ENCODE measurements at regions not wholly inside any gene's neighbourhood (a gene's known extent, or its start where the extent isn't known, plus 50 kb on each side); places are given as distances from the start of the nearest gene placed in this dataset.

- no peak for TF ChIP-seq CTCF (IDR thresholded peaks at IDR 0.05)
- H3K4me1 Mint-ChIP-seq (ENCODE audit: low read depth): no peaks in the 10 kb centered on the region
- no peaks in the 10 kb centered on the region for H3K9me3 Mint-ChIP-seq (ENCODE audit: low read depth)
- H3K27me3 Mint-ChIP-seq (ENCODE audit: low read depth): no peaks in the 10 kb centered on the region
- H3K27ac Mint-ChIP-seq (ENCODE audit: unreplicated experiment): no peak overlapping the region
- no peaks in the 10 kb centered on the region for H3K36me3 Mint-ChIP-seq (ENCODE audit: low read depth)
- H3K4me3 Mint-ChIP-seq (ENCODE audit: unreplicated experiment): no peak overlapping the region
- no peak for DNase-seq (ENCODE audit: low spot score)
Observed at GRCh38 chr12:91793676-91794075, 352.0 kb downstream of the BTG1 start.

- no peak for DNase-seq (ENCODE audit: low spot score)
- Mint-ChIP-seq H3K9me3 (ENCODE audit: low read depth) (no peaks in the 10 kb centered on the region), H3K27me3 (ENCODE audit: low read depth) (no peaks in the 10 kb centered on the region), H3K4me1 (ENCODE audit: low read depth) (no peaks in the 10 kb centered on the region), H3K27ac (ENCODE audit: unreplicated experiment) (no peak overlapping the region), H3K4me3 (ENCODE audit: unreplicated experiment) (no peak overlapping the region), H3K36me3 (ENCODE audit: low read depth) (no peaks in the 10 kb centered on the region)
- TF ChIP-seq CTCF (IDR thresholded peaks at IDR 0.05): no peak
Observed at GRCh38 chr12:91792597-91792996, 353.0 kb downstream of the BTG1 start.

- H3K9me3 Mint-ChIP-seq (ENCODE audit: low read depth): no peaks in the 10 kb centered on the region
- H3K4me3 Mint-ChIP-seq (ENCODE audit: unreplicated experiment): no peak overlapping the region
- no peak for DNase-seq (ENCODE audit: low spot score)
- no peak overlapping the region for H3K27ac Mint-ChIP-seq (ENCODE audit: unreplicated experiment)
- no peaks in the 10 kb centered on the region for H3K36me3 Mint-ChIP-seq (ENCODE audit: low read depth)
- H3K4me1 Mint-ChIP-seq (ENCODE audit: low read depth): no peaks in the 10 kb centered on the region
- TF ChIP-seq CTCF (IDR thresholded peaks at IDR 0.05): no peak
- no peaks in the 10 kb centered on the region for H3K27me3 Mint-ChIP-seq (ENCODE audit: low read depth)
Observed at GRCh38 chr12:91786499-91787272, 359.0 kb downstream of the BTG1 start.

GRCh38 chr12:91785655-91786498, 359.8 kb downstream of the BTG1 start:
- no peak for DNase-seq (ENCODE audit: low spot score)
- no peaks in the 10 kb centered on the region for H3K4me1 Mint-ChIP-seq (ENCODE audit: low read depth)
- no peaks in the 10 kb centered on the region for H3K36me3 Mint-ChIP-seq (ENCODE audit: low read depth)
- no peaks in the 10 kb centered on the region for H3K27me3 Mint-ChIP-seq (ENCODE audit: low read depth)
- H3K9me3 Mint-ChIP-seq (ENCODE audit: low read depth): no peaks in the 10 kb centered on the region
- H3K27ac Mint-ChIP-seq (ENCODE audit: unreplicated experiment): no peak overlapping the region
- no peak overlapping the region for H3K4me3 Mint-ChIP-seq (ENCODE audit: unreplicated experiment)
- TF ChIP-seq CTCF (IDR thresholded peaks at IDR 0.05): no peak

GRCh38 chr12:91781114-91781513, 364.5 kb downstream of the BTG1 start:
- Mint-ChIP-seq H3K36me3 (ENCODE audit: low read depth) (no peaks in the 10 kb centered on the region), H3K27ac (ENCODE audit: unreplicated experiment) (no peak overlapping the region), H3K27me3 (ENCODE audit: low read depth) (no peaks in the 10 kb centered on the region), H3K9me3 (ENCODE audit: low read depth) (no peaks in the 10 kb centered on the region), H3K4me1 (ENCODE audit: low read depth) (peaks cover 15% of the 10 kb centered on the region), H3K4me3 (ENCODE audit: unreplicated experiment) (no peak overlapping the region)
- DNase-seq (ENCODE audit: low spot score): no peak
- no peak for TF ChIP-seq CTCF (IDR thresholded peaks at IDR 0.05)
